Heart left ventricle (tissue), 16 donors: ENCODE measurements at regions not wholly inside any gene's neighbourhood (a gene's known extent, or its start where the extent isn't known, plus 50 kb on each side); places are given as distances from the start of the nearest gene placed in this dataset.

Experiments used
- ATAC-seq, 4 donors: fragments of 200-7000 bp; cut with Tn5 transposase; one replicate each; pipeline ENCODE4 v1.9.1; 2020 to 2022; ENCODE audit warnings: moderate library complexity in 4 of 4, mild to moderate bottlenecking in 3 of 4, moderate number of reproducible peaks in 1 of 4
- DNase-seq, 5 donors: peaks; one replicate each; pipeline ENCODE4 v3.0.0-alpha.2; 2020
- H3K27ac ChIP-seq, 12 donors: fragments of 200-600 bp; sonication (generic) in 4 of 12; one replicate each; pipeline versions ENCODE4 v1.5.0 to v1.8.0; 2016 to 2022; ENCODE audit warnings: mild to moderate bottlenecking in 2 of 12
- H3K27me3 ChIP-seq, 9 donors: fragments of 200-600 bp; sonication (generic) in 2 of 9; one replicate each; pipeline versions ENCODE4 v1.5.1 to v1.8.0; 2016 to 2022; ENCODE audit warnings: mild to moderate bottlenecking in 3 of 9
- H3K36me3 ChIP-seq, 9 donors: fragments of 200-600 bp; sonication (generic) in 2 of 9; one replicate each; pipeline versions ENCODE4 v1.5.0 to v1.8.0; 2018 to 2022; ENCODE audit warnings: mild to moderate bottlenecking in 2 of 9
- H3K4me1 ChIP-seq, 12 donors: fragments of 200-600 bp; sonication (generic) in 4 of 12; one replicate each; pipeline versions ENCODE4 v1.5.0 to v1.8.0; 2016 to 2022; ENCODE audit warnings: mild to moderate bottlenecking in 3 of 12
- H3K4me3 ChIP-seq, 12 donors: fragments of 200-600 bp; sonication (generic) in 4 of 12; one replicate each; pipeline versions ENCODE4 v1.5.0 to v1.8.0; 2017 to 2022; ENCODE audit warnings: mild to moderate bottlenecking in 9 of 12, moderate library complexity in 4 of 12
- H3K9me3 ChIP-seq, 12 donors: fragments of 200-600 bp; sonication (generic) in 4 of 12; one replicate each; pipeline versions ENCODE4 v1.5.0 to v1.8.0; 2016 to 2022; ENCODE audit warnings: mild to moderate bottlenecking in 1 of 12
- CTCF ChIP-seq, 12 donors: fragments of 200-600 bp; sonication (generic) in 4 of 12; IDR thresholded peaks; one replicate each; pipeline versions ENCODE4 v1.5.0 to v1.8.0; 2018 to 2022; ENCODE audit warnings: antibody characterized with exemption in 12 of 12, mild to moderate bottlenecking in 5 of 12
- POLR2A ChIP-seq, 2 donors: fragments of 450-650 bp; IDR thresholded peaks; one replicate each; pipeline ENCODE4 v1.6.1; 2017; ENCODE audit warnings: antibody characterized with exemption in 2 of 2, mild to moderate bottlenecking in 2 of 2, moderate library complexity in 2 of 2
- WGBS, 4 donors: extraction: QIAGEN DNeasy Blood & Tissue Kit in 2 of 4; methylation state at CpG; one replicate each; pipeline versions ENCODE4 v1.1.5 to v1.1.7; 2013 to 2018; 5-methylcytosine and 5-hydroxymethylcytosine counted together
- intact Hi-C, 10 donors: fragments of 100-400 bp; cut with DNase I; formaldehyde crosslinking; loops; one replicate each; pipeline versions ENCODE4 v1.11.1 to v1.14.2; 2022
- donor health status: ischemic (EF 13 %, LVEDD 7.1; RV severe dilation, severe dysfunction).
- donor health status: healthy with polysubstance abuse.
- donor health status: DM: no; HTN: yes; CAD: no.
- donor health status: DM: no; HTN: no; CAD: no.
- donor health status: ischemic (EF 25% LVEDD 6.9; RV normal size, moderate dysfunction).
- donor health status: ischemic (EF 25% LVEDD 5.7; RV mildly dilated, moderate dysfunction).
- donor health status: healthy.
- donor health status: DM: yes; HTN: yes; CAD: no.
- donor health status: ischemic (EF 35%, LVEDD 5.7; RV mildly dilated, moderate dysfunction).
- donor health status: nonischemic (EF 11% LVEDD 7.7; RV severe dilation, severe dysfunction).
- donor health status: DM: yes; HTN: yes; CAD: no.
- donor health status: PGD.
- donor health status: ischemic (EF 29% LVEDD 5.4; RV normal size, mild dysfunction).
- donor health status: nonischemic (EF 23%, LVEDD 6.1; RV moderate dilation, normal function).

GRCh38 chr6:12654107-12654506 lies 62.5 kb upstream of the PHACTR1 start:
- Histone ChIP-seq H3K4me1 (peaks cover 0 to 5% (median 0%) of the 10 kb centered on the region in 12 donors), H3K27me3 (no peaks in the 10 kb centered on the region), H3K36me3 (no peaks in the 10 kb centered on the region), H3K9me3 (peaks cover 0 to 10% (median under 1%) of the 10 kb centered on the region in 12 donors), H3K27ac (no peak overlapping the region), H3K4me3 (no peak overlapping the region)
- ATAC-seq (no peak), DNase-seq (no peak)
- TF ChIP-seq CTCF (IDR thresholded peaks at IDR 0.05) (no peak), POLR2A (IDR thresholded peaks at IDR 0.05) (no peak)
- WGBS, 4 donors = 65 to 90% (median 80%) methylated on average over 3 of the region's 3 CpGs
- intact Hi-C loops = no loop called here

GRCh38 chr6:12654514-12654913 lies 62.1 kb upstream of the PHACTR1 start:
- no peaks in the 10 kb centered on the region for H3K36me3 ChIP-seq
- WGBS, 4 donors = 52 to 67% (median 63%) methylated on average over 3 of the region's 3 CpGs
- peaks cover 0 to 6% (median 0%) of the 10 kb centered on the region in 12 donors for H3K9me3 ChIP-seq
- TF ChIP-seq CTCF (IDR thresholded peaks at IDR 0.05) (no peak), POLR2A (IDR thresholded peaks at IDR 0.05) (no peak)
- DNase-seq (no peak), ATAC-seq (no peak)
- intact Hi-C loops = no loop called here
- no peak overlapping the region for H3K4me3 ChIP-seq
- H3K27ac ChIP-seq = no peak overlapping the region
- peaks cover 0 to 5% (median 0%) of the 10 kb centered on the region in 12 donors for H3K4me1 ChIP-seq
- H3K27me3 ChIP-seq = no peaks in the 10 kb centered on the region

GRCh38 chr6:12656906-12657305 lies 59.7 kb upstream of the PHACTR1 start:
- no peak for ATAC-seq
- DNase-seq = no peak
- Histone ChIP-seq H3K4me1 (peaks cover 0 to 5% (median 0%) of the 10 kb centered on the region in 12 donors), H3K9me3 (no peaks in the 10 kb centered on the region), H3K4me3 (no peak overlapping the region), H3K36me3 (no peaks in the 10 kb centered on the region), H3K27me3 (no peaks in the 10 kb centered on the region), H3K27ac (no peak overlapping the region)
- intact Hi-C loops = no loop called here
- 65 to 83% (median 76%) methylated on average over 3 of the region's 3 CpGs for WGBS, 4 donors
- TF ChIP-seq CTCF (IDR thresholded peaks at IDR 0.05) = no peak
- TF ChIP-seq POLR2A (IDR thresholded peaks at IDR 0.05) = no peak

- no peak for TF ChIP-seq POLR2A (IDR thresholded peaks at IDR 0.05)
- TF ChIP-seq CTCF (IDR thresholded peaks at IDR 0.05) = no peak
- Histone ChIP-seq H3K36me3 (no peaks in the 10 kb centered on the region), H3K9me3 (no peaks in the 10 kb centered on the region), H3K4me3 (no peak overlapping the region), H3K4me1 (peaks cover 0 to 5% (median 0%) of the 10 kb centered on the region in 12 donors), H3K27ac (no peak overlapping the region), H3K27me3 (no peaks in the 10 kb centered on the region)
- ATAC-seq (no peak), DNase-seq (no peak)
- intact Hi-C loops = no loop called here
- WGBS, 4 donors = 94 to 96% (median 96%) methylated on average over 2 of the region's 2 CpGs
These were observed 58.7 kb upstream of the PHACTR1 start for GRCh38 chr6:12657884-12658283.
